MM.1S (cell line): ENCODE measurements at regions not wholly inside any gene's neighbourhood (a gene's known extent, or its start where the extent isn't known, plus 50 kb on each side); places are given as distances from the start of the nearest gene placed in this dataset.

Source experiments
- EZH2phosphoT487 ChIP-seq: fragments of 300-600 bp; sonication (generic); IDR thresholded peaks from 2 replicates; pipeline ENCODE4 v1.6.1; 2018; ENCODE audit warnings: antibody characterized with exemption, low read length
- TF ChIP-seq, protein P1 (sequence below): fragments of 300-600 bp; sonication (generic); IDR thresholded peaks from 2 replicates; pipeline ENCODE4 v1.5.1; 2016; ENCODE audit warnings: antibody characterized with exemption, low read length, mixed read lengths

DNA sequence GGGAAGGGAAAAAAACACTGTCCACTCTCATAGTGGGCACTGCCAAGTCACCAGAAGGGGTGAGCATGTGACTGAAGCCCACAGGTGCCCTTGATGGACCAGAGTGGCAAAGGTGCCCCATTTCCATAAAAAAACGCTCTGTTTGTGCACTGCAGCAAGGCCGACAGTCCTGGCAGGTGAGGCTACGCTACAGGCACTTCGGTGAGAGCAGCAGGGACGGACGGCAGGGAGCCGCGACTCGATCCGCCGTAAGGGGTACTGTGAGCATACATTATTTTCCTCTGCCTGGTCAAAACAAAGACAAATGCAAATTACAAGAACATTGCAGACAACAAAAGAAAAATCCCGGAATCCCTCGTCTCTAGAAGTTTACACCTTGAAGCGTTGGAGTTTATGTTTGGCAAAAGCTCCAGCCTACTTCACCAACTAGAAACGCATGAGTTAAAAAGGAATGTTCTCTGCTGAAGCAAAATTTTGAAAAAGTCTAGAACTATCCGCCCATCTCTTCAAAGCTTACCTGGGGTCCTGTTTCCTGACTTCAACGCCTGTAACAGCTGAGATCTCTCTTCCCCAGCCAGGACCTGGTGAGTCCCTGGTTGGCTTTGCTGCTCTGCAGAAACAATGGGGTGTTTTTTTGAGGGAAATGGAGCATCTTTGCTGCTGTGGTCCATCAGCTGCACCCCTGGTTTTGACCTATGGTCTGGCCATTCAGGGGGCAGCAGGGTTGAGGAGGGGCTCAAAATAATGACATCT lies 52.9 kb upstream of the RFLNA start:
- TF ChIP-seq, protein P1, sequence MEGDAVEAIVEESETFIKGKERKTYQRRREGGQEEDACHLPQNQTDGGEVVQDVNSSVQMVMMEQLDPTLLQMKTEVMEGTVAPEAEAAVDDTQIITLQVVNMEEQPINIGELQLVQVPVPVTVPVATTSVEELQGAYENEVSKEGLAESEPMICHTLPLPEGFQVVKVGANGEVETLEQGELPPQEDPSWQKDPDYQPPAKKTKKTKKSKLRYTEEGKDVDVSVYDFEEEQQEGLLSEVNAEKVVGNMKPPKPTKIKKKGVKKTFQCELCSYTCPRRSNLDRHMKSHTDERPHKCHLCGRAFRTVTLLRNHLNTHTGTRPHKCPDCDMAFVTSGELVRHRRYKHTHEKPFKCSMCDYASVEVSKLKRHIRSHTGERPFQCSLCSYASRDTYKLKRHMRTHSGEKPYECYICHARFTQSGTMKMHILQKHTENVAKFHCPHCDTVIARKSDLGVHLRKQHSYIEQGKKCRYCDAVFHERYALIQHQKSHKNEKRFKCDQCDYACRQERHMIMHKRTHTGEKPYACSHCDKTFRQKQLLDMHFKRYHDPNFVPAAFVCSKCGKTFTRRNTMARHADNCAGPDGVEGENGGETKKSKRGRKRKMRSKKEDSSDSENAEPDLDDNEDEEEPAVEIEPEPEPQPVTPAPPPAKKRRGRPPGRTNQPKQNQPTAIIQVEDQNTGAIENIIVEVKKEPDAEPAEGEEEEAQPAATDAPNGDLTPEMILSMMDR: no peak
- TF ChIP-seq EZH2phosphoT487: no peak
